ENCODE measurements at regions not wholly inside any gene's neighbourhood (a gene's known extent, or its start where the extent isn't known, plus 50 kb on each side); places are given as distances from the start of the nearest gene placed in this dataset.

DNA sequence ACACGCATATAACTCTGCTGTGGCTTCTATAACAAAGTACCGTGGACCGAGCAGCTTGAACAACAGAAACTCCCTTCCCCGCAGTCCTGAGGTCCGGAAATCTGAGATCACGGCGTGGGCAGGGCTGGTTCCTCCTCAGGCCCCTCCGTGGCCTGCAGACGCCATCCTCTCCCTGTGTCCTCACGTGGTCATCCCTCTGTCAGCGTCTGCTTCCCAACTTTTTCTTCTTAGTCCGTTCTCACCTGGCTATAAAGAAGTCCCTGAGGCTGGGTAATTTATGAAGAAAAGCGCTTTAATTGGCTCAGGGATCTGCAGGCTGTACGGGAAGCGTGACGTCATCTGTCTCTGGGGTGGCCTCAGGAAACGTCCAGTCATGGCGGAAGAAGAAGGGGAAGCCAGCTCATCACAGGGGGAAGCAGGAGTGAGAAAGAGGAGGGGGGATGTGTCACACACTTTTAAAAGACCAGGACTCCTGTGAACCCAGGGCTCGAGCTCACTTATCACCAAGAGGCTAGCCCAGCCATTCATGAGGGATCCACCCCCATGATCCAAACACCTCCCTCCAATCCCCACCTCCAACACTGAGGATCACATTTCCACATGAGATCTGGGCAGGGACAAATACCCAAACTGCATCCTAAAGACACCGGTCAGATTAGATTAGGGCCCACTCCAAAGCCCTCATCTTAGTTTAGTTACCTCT is 91.2 kb upstream of the INSIG1 start:
- TF ChIP-seq EZH2 (IDR thresholded peaks at IDR 0.05; ENCODE audit: insufficient read depth, poor library complexity, severe bottlenecking) (no peak), EZH2phosphoT487 (IDR thresholded peaks at IDR 0.05; ENCODE audit: insufficient read depth, low read depth) (no peak)

Measured in GM23248 (cell line).